Mesenchymal stem cell (in vitro differentiated cells and primary cell): ENCODE measurements at regions not wholly inside any gene's neighbourhood (a gene's known extent, or its start where the extent isn't known, plus 50 kb on each side); places are given as distances from the start of the nearest gene placed in this dataset.

Experiments used
- DNase-seq: peaks from one replicate; pipeline ENCODE4 v3.0.0-alpha.2; 2013
- H2AFZ ChIP-seq: one replicate; pipeline ENCODE4 v1.6.1; 2013; ENCODE audit warnings: low read depth, mild to moderate bottlenecking, control low read depth, inconsistent platforms, low read length, moderate library complexity
- H2AK5ac ChIP-seq: 2 replicates; pipeline ENCODE4 v1.6.1; 2013; ENCODE audit warnings: low read length, moderate library complexity, mild to moderate bottlenecking, inconsistent platforms; ENCODE audit not compliant: severe bottlenecking
- H2BK120ac ChIP-seq: one replicate; pipeline ENCODE4 v1.6.1; 2013; ENCODE audit warnings: low read depth, mild to moderate bottlenecking, inconsistent platforms, low read length, moderate library complexity
- H2BK12ac ChIP-seq, 2 experiments: one replicate each; pipeline ENCODE4 v1.6.1; 2013; ENCODE audit warnings: inconsistent platforms in 2 of 2, low read length in 2 of 2, mild to moderate bottlenecking in 2 of 2, moderate library complexity in 2 of 2, control low read depth in 1 of 2
- H2BK15ac ChIP-seq: one replicate; pipeline ENCODE4 v1.6.1; 2013; ENCODE audit warnings: mild to moderate bottlenecking, low read depth, inconsistent platforms; ENCODE audit not compliant: poor library complexity, severe bottlenecking
- H2BK5ac ChIP-seq: 2 replicates; pipeline ENCODE4 v1.6.1; 2013; ENCODE audit warnings: low read depth, mild to moderate bottlenecking, low read length, control low read depth, inconsistent platforms; ENCODE audit not compliant: poor library complexity, severe bottlenecking
- H3K14ac ChIP-seq, 2 experiments: one replicate each; pipeline ENCODE4 v1.6.1; 2013; ENCODE audit warnings: inconsistent platforms in 2 of 2, low read length in 2 of 2, control low read depth in 1 of 2, mild to moderate bottlenecking in 1 of 2, moderate library complexity in 1 of 2
- H3K18ac ChIP-seq, 2 experiments: one replicate each; pipeline ENCODE4 v1.6.1; 2013; ENCODE audit warnings: inconsistent platforms in 2 of 2, low read length in 2 of 2, control low read depth in 1 of 2, low read depth in 1 of 2, mild to moderate bottlenecking in 1 of 2
- H3K23ac ChIP-seq, 2 experiments: one replicate each; pipeline ENCODE4 v1.6.1; 2013; ENCODE audit warnings: inconsistent platforms in 2 of 2, low read length in 2 of 2, mild to moderate bottlenecking in 2 of 2, moderate library complexity in 2 of 2, control low read depth in 1 of 2
- H3K27ac ChIP-seq: 2 replicates; pipeline ENCODE4 v1.5.1; 2013; ENCODE audit warnings: mild to moderate bottlenecking, moderate library complexity, low read length, control low read depth, inconsistent platforms; ENCODE audit not compliant: poor library complexity, severe bottlenecking
- H3K27me3 ChIP-seq, 2 experiments: 2 replicates each; pipeline versions ENCODE4 v1.6.1 to v1.7.0; 2013; ENCODE audit warnings: low read length in 2 of 2, mild to moderate bottlenecking in 2 of 2, moderate library complexity in 2 of 2, control low read depth in 1 of 2, inconsistent platforms in 1 of 2; ENCODE audit not compliant: control insufficient read depth in 1 of 2, insufficient read depth in 1 of 2
- H3K36me3 ChIP-seq, 2 experiments: 2 replicates each; pipeline versions ENCODE4 v1.6.1 to v1.7.0; 2013; ENCODE audit warnings: low read length in 2 of 2, control low read depth in 1 of 2, inconsistent platforms in 1 of 2, low read depth in 1 of 2, mild to moderate bottlenecking in 1 of 2; ENCODE audit not compliant: insufficient read depth in 2 of 2, control insufficient read depth in 1 of 2
- H3K4ac ChIP-seq, 2 experiments: one replicate each; pipeline ENCODE4 v1.6.1; 2013; ENCODE audit warnings: inconsistent platforms in 2 of 2, low read length in 2 of 2, mild to moderate bottlenecking in 2 of 2, moderate library complexity in 2 of 2, control low read depth in 1 of 2, low read depth in 1 of 2
- H3K4me1 ChIP-seq: 2 replicates; pipeline ENCODE4 v1.6.1; 2013; ENCODE audit warnings: low read depth, low read length, control low read depth; ENCODE audit not compliant: control insufficient read depth, insufficient read depth
- H3K4me2 ChIP-seq: 2 replicates; pipeline ENCODE4 v1.6.1; 2013; ENCODE audit warnings: low read length, mild to moderate bottlenecking, inconsistent platforms; ENCODE audit not compliant: poor library complexity, severe bottlenecking
- H3K4me3 ChIP-seq, 2 experiments: 2 replicates each; pipeline versions ENCODE4 v1.5.1 to v1.7.0; 2013; ENCODE audit warnings: low read length in 2 of 2, mild to moderate bottlenecking in 2 of 2, control low read depth in 1 of 2, low read depth in 1 of 2; ENCODE audit not compliant: insufficient read depth in 1 of 2
- H3K79me1 ChIP-seq: replicated peaks from 2 replicates; pipeline ENCODE4 v1.6.1; 2013; ENCODE audit warnings: mild to moderate bottlenecking, control low read depth, low read length, inconsistent platforms; ENCODE audit not compliant: poor library complexity, severe bottlenecking
- H3K9ac ChIP-seq: 2 replicates; pipeline ENCODE4 v1.7.0; 2013; ENCODE audit warnings: mild to moderate bottlenecking, low read length, moderate library complexity
- H3K9me3 ChIP-seq: 2 replicates; pipeline ENCODE4 v1.7.0; 2013; ENCODE audit warnings: mild to moderate bottlenecking, low read length; ENCODE audit not compliant: control insufficient read depth
- H4K8ac ChIP-seq: one replicate; pipeline ENCODE4 v1.6.1; 2013; ENCODE audit warnings: inconsistent platforms, mild to moderate bottlenecking, low read length, moderate library complexity
- H4K91ac ChIP-seq: one replicate; pipeline ENCODE4 v1.6.1; 2013; ENCODE audit warnings: mild to moderate bottlenecking, low read length, inconsistent platforms
- WGBS: methylation state at CpG from one replicate; pipeline ENCODE4 v1.1.7; 2013; ENCODE audit warnings: mixed read lengths; 5-methylcytosine and 5-hydroxymethylcytosine counted together

GRCh38 chr2:5132281-5132680 lies 559.9 kb upstream of the SOX11 start:
- no peaks in the 10 kb centered on the region for H3K79me1 ChIP-seq
- peaks cover 19% of the 10 kb centered on the region for H3K9me3 ChIP-seq
- H4K8ac ChIP-seq: no peak overlapping the region
- H2BK120ac ChIP-seq: no peak overlapping the region
- H3K27me3 ChIP-seq: no peaks in the 10 kb centered on the region
- no peak overlapping the region for H2AK5ac ChIP-seq
- no peak overlapping the region for H4K91ac ChIP-seq
- DNase-seq: no peak
- WGBS: 91% methylated on average over 5 of the region's 5 CpGs
- H3K14ac ChIP-seq: no peak overlapping the region
- peaks cover 0 to 3% of the 10 kb centered on the region in 2 experiments for H3K36me3 ChIP-seq
- H3K4me1 ChIP-seq: peaks cover 4% of the 10 kb centered on the region
- no peak overlapping the region for H3K27ac ChIP-seq
- no peak overlapping the region for H3K4me3 ChIP-seq
- H3K4ac ChIP-seq: no peak overlapping the region
- H3K9ac ChIP-seq: no peak overlapping the region
- H3K23ac ChIP-seq: no peak overlapping the region
- H3K4me2 ChIP-seq: no peak overlapping the region
- no peak overlapping the region for H2BK15ac ChIP-seq
- no peak overlapping the region for H2BK12ac ChIP-seq
- no peak overlapping the region for H2BK5ac ChIP-seq
- H2AFZ ChIP-seq: no peak overlapping the region
- no peak overlapping the region for H3K18ac ChIP-seq

DNA sequence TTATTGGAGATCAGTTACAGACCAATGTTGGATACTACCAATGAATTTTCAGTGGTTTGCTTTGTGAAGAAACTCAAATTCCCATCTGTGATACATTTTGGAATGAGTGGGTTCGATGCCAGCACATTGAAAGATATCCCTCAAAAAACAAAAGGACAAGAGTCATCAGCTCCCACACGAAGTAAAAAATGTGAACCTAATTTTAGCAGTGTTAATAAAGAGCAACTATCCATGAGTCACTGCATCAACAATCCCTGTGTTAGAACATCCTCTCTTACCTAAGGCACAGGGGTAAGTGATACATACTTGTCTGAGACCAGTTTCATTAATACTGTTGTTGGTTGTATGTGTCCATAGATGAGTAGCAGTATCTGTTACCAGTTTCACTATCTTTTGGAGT lies 551.8 kb upstream of the SOX11 start:
- Histone ChIP-seq H3K27ac (no peak overlapping the region), H3K4me3 (no peak overlapping the region), H2BK120ac (no peak overlapping the region), H3K18ac (no peak overlapping the region), H2AK5ac (no peak overlapping the region), H2BK15ac (no peak overlapping the region), H3K4me2 (no peak overlapping the region), H2AFZ (no peak overlapping the region), H3K36me3 (no peaks in the 10 kb centered on the region), H2BK5ac (no peak overlapping the region), H3K27me3 (no peaks in the 10 kb centered on the region), H3K23ac (no peak overlapping the region), H3K9ac (no peak overlapping the region), H3K79me1 (no peaks in the 10 kb centered on the region), H2BK12ac (no peak overlapping the region), H3K4me1 (peaks cover 1% of the 10 kb centered on the region), H3K14ac (no peak overlapping the region), H3K4ac (no peak overlapping the region), H4K91ac (no peak overlapping the region), H3K9me3 (peaks cover 13% of the 10 kb centered on the region), H4K8ac (no peak overlapping the region)
- DNase-seq: no peak
- 83% methylated on average over 1 of the region's 2 CpGs for WGBS

DNA sequence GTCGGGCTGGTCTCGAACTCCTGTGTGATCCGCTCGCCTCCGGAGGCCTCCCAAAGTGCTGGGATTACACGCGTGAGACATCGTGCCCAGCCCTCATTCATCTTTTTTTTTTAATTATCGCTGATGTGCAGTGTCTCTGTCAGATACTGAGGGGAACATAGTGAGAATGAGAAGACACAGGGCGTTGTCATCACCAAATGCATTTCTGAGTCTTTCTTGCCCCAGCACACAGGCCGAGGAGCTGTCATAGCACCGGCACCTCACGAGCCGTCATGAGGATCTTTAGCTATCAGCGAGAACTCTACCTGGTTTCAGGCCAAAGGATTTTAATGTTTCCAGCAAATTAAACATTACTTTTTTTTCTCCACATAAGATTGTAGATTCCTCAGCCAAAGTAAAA lies 548.0 kb upstream of the SOX11 start:
- Histone ChIP-seq H3K36me3 (no peaks in the 10 kb centered on the region), H3K27ac (no peak overlapping the region), H3K27me3 (no peaks in the 10 kb centered on the region), H3K79me1 (no peaks in the 10 kb centered on the region), H3K18ac (no peak overlapping the region), H2BK120ac (no peak overlapping the region), H3K4me3 (no peak overlapping the region), H2BK12ac (no peak overlapping the region), H2AK5ac (no peak overlapping the region), H3K4me2 (no peak overlapping the region), H2BK15ac (no peak overlapping the region), H3K9ac (no peak overlapping the region), H3K4ac (no peak overlapping the region), H2AFZ (no peak overlapping the region), H4K8ac (no peak overlapping the region), H3K4me1 (peaks cover 1% of the 10 kb centered on the region), H3K9me3 (peaks cover 30% of the 10 kb centered on the region), H4K91ac (no peak overlapping the region), H2BK5ac (no peak overlapping the region), H3K14ac (no peak overlapping the region), H3K23ac (no peak overlapping the region)
- DNase-seq: no peak
- 92% methylated on average over 15 of the region's 15 CpGs for WGBS

- Histone ChIP-seq H3K79me1 (no peaks in the 10 kb centered on the region), H2AFZ (no peak overlapping the region), H3K14ac (no peak overlapping the region), H3K18ac (no peak overlapping the region), H3K23ac (no peak overlapping the region), H3K9me3 (peaks cover 30% of the 10 kb centered on the region), H2BK12ac (no peak overlapping the region), H4K91ac (no peak overlapping the region), H2AK5ac (no peak overlapping the region), H3K4me1 (peaks cover 1% of the 10 kb centered on the region), H3K4me2 (no peak overlapping the region), H2BK120ac (no peak overlapping the region), H3K4me3 (no peak overlapping the region), H3K4ac (no peak overlapping the region), H2BK5ac (no peak overlapping the region), H3K27ac (no peak overlapping the region), H2BK15ac (no peak overlapping the region), H4K8ac (no peak overlapping the region), H3K36me3 (no peaks in the 10 kb centered on the region), H3K9ac (no peak overlapping the region), H3K27me3 (no peaks in the 10 kb centered on the region)
- 83% methylated on average over 5 of the region's 8 CpGs for WGBS
- DNase-seq: no peak
These were observed 547.1 kb upstream of the SOX11 start for GRCh38 chr2:5145053-5145452.
